ENCODE measurements at regions not wholly inside any gene's neighbourhood (a gene's known extent, or its start where the extent isn't known, plus 50 kb on each side); places are given as distances from the start of the nearest gene placed in this dataset.
"Not testable (repeated sequence)": the region's sequence is repeated elsewhere in the genome, so short reads cannot be mapped to it uniquely, and the experiment has no call there.

GRCh38 chrX:63458981-63459380 is 107.8 kb upstream of the SPIN4 start:
- no peak for DNase-seq

- no peak for DNase-seq
These were observed 102.4 kb upstream of the SPIN4 start for GRCh38 chrX:63453571-63453970.

GRCh38 chrX:63441717-63442116 is 90.6 kb upstream of the SPIN4 start:
- DNase-seq = no peak

- DNase-seq = no peak
These were observed 88.4 kb upstream of the SPIN4 start for GRCh38 chrX:63439580-63439979.

GRCh38 chrX:63436865-63437264 is 85.7 kb upstream of the SPIN4 start:
- no peak for DNase-seq

GRCh38 chrX:63434665-63435064 is 83.5 kb upstream of the SPIN4 start:
- no peak for DNase-seq

GRCh38 chrX:63434206-63434605 is 83.1 kb upstream of the SPIN4 start:
- no peak for DNase-seq

- no peak for DNase-seq
These were observed 78.9 kb upstream of the SPIN4 start for GRCh38 chrX:63430026-63430425.

- DNase-seq = no peak
These were observed 77.2 kb upstream of the SPIN4 start for GRCh38 chrX:63428348-63428747.

GRCh38 chrX:63426519-63426918 is 75.4 kb upstream of the SPIN4 start:
- DNase-seq = no peak

GRCh38 chrX:63424063-63424462 is 72.9 kb upstream of the SPIN4 start:
- DNase-seq = no peak

- no peak for DNase-seq
These were observed 70.3 kb upstream of the SPIN4 start for GRCh38 chrX:63421411-63421810.

- no peak for DNase-seq
These were observed 67.1 kb upstream of the SPIN4 start for GRCh38 chrX:63418211-63418610.

GRCh38 chrX:63417649-63418048 is 66.5 kb upstream of the SPIN4 start:
- no peak for DNase-seq

GRCh38 chrX:63409934-63410333 is 58.8 kb upstream of the SPIN4 start:
- not testable (repeated sequence) for DNase-seq

- no peak for DNase-seq
These were observed 56.9 kb upstream of the SPIN4 start for GRCh38 chrX:63408050-63408449.

- DNase-seq = no peak
These were observed 53.2 kb upstream of the SPIN4 start for GRCh38 chrX:63404332-63404731.

GRCh38 chrX:63402106-63402505 is 51.0 kb upstream of the SPIN4 start:
- DNase-seq = no peak

Measured in right forelimb (tissue), 1 donor.